CD4-positive, alpha-beta memory T cell (primary cell): ENCODE measurements at regions not wholly inside any gene's neighbourhood (a gene's known extent, or its start where the extent isn't known, plus 50 kb on each side); places are given as distances from the start of the nearest gene placed in this dataset.

ENCODE experiments used
- CTCF ChIA-PET: fragments of 350-600 bp; sonication (Branson Sonifier 250); formaldehyde crosslinking; loops from one replicate; lab custom pipeline; 2021; ENCODE audit warnings: inconsistent platforms; ENCODE audit not compliant: partially characterized antibody; lab: Charles Lee
- POLR2A ChIA-PET: fragments of 350-600 bp; sonication (Branson Sonifier 250); formaldehyde crosslinking; loops from one replicate; lab custom pipeline; 2021; ENCODE audit not compliant: partially characterized antibody; lab: Charles Lee
- DNase-seq, 5 donors: peaks; one replicate each; pipeline versions ENCODE4 v3.0.0 to v3.0.0-alpha.2; 2020 to 2022; ENCODE audit warnings: mixed read lengths in 1 of 5
- H3K27ac ChIP-seq: one replicate; pipeline ENCODE4 v1.7.0; 2013; ENCODE audit warnings: low read depth, low read length
- H3K27me3 ChIP-seq: 2 replicates; pipeline ENCODE4 v1.7.0; 2013; ENCODE audit warnings: mild to moderate bottlenecking, low read length, moderate library complexity; ENCODE audit not compliant: insufficient read depth
- H3K36me3 ChIP-seq: 2 replicates; pipeline ENCODE4 v1.7.0; 2013; ENCODE audit warnings: mild to moderate bottlenecking, low read length, moderate library complexity; ENCODE audit not compliant: insufficient read depth
- H3K4me1 ChIP-seq: 2 replicates; pipeline ENCODE4 v1.7.0; 2013; ENCODE audit warnings: mild to moderate bottlenecking, low read length, moderate library complexity; ENCODE audit not compliant: insufficient read depth
- H3K4me3 ChIP-seq, 2 donors: one replicate each; pipeline ENCODE4 v1.7.0; 2013; ENCODE audit warnings: low read length in 2 of 2, mild to moderate bottlenecking in 1 of 2
- H3K9me3 ChIP-seq, 2 donors: one replicate each; pipeline ENCODE4 v1.7.0; 2013; ENCODE audit warnings: low read length in 2 of 2, control low read depth in 1 of 2; ENCODE audit not compliant: control insufficient read depth in 1 of 2
- H3K27ac Mint-ChIP-seq, 7 donors: one replicate each; pipeline ENCODE4 v1.8.0; 2020 to 2021; ENCODE audit warnings: mixed read lengths in 7 of 7, mild to moderate bottlenecking in 6 of 7, inconsistent platforms in 3 of 7, moderate library complexity in 3 of 7
- H3K27me3 Mint-ChIP-seq, 2 donors: one replicate each; pipeline ENCODE4 v1.8.0; 2020 to 2021; ENCODE audit warnings: mixed read lengths in 2 of 2
- H3K36me3 Mint-ChIP-seq, 2 donors: one replicate each; pipeline ENCODE4 v1.8.0; 2020 to 2021; ENCODE audit warnings: mixed read lengths in 2 of 2, inconsistent platforms in 1 of 2, mild to moderate bottlenecking in 1 of 2
- H3K4me1 Mint-ChIP-seq, 4 donors: one replicate each; pipeline ENCODE4 v1.8.0; 2020 to 2021; ENCODE audit warnings: mixed read lengths in 4 of 4, mild to moderate bottlenecking in 1 of 4
- H3K4me3 Mint-ChIP-seq, 8 donors: one replicate each; pipeline ENCODE4 v1.8.0; 2020 to 2021; ENCODE audit warnings: mixed read lengths in 8 of 8, mild to moderate bottlenecking in 7 of 8, moderate library complexity in 6 of 8, inconsistent platforms in 3 of 8
- H3K9me3 Mint-ChIP-seq, 8 donors: one replicate each; pipeline ENCODE4 v1.8.0; 2020 to 2021; ENCODE audit warnings: mixed read lengths in 8 of 8, mild to moderate bottlenecking in 5 of 8, inconsistent platforms in 3 of 8, moderate library complexity in 1 of 8
- intact Hi-C: fragments of 100-400 bp; cut with micrococcal nuclease; formaldehyde crosslinking; loops from one replicate; pipeline ENCODE4 v1.15.1; 2023

DNA sequence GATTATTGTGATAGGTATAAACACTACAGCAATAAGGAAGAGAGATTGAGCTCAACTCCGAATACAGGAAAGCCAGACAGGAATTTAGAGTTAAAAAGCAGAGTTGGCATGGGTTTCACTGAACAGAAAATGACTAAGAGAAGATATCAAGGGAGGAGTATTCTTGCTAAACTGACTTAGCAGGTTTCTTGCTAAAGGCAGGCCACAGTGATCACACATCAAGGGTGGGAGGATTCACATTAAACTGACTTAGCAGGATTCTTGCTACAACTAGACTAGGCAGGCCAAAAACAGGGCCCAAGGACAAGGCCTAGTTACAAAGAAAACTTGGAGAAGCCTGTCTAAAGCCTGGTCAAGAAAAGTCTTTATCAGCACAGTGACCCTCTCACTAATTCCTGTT, 195.1 kb downstream of the MAGEB5 start:
- no peak for DNase-seq
- peaks cover 0 to 6% (median 0%) of the 10 kb centered on the region in 8 donors for H3K9me3 Mint-ChIP-seq
- H3K9me3 ChIP-seq: no peaks in the 10 kb centered on the region
- no peak overlapping the region for H3K27ac ChIP-seq
- no peaks in the 10 kb centered on the region for H3K36me3 Mint-ChIP-seq
- ChIA-PET CTCF (no interaction called here), POLR2A (no interaction called here)
- no peaks in the 10 kb centered on the region for H3K27me3 Mint-ChIP-seq
- no peak overlapping the region for H3K4me3 ChIP-seq
- H3K27me3 ChIP-seq: no peaks in the 10 kb centered on the region
- H3K36me3 ChIP-seq: no peaks in the 10 kb centered on the region
- H3K4me1 Mint-ChIP-seq: no peaks in the 10 kb centered on the region
- no peak overlapping the region for H3K4me3 Mint-ChIP-seq
- H3K4me1 ChIP-seq: no peaks in the 10 kb centered on the region
- intact Hi-C loops: no loop called here
- H3K27ac Mint-ChIP-seq: no peak overlapping the region

DNA sequence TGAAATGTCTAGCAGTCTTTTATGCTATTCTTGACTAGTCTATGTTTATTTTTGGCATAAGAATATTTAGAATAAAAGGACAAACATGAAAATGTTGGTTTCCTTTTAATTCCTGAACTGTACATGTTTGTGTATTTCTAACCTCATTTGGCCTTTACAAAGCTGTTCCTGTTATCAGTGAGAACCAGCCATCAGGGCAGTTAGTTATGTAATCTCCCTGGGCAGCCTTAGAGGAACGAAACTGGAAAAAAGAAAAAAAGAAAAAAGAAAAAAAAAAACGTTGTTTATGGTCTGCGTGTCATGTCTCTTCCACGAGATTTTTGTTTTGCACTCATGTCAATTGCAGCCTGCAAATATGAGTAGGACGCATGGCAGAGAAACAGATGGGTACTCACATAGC, 193.7 kb downstream of the MAGEB5 start:
- H3K36me3 ChIP-seq: no peaks in the 10 kb centered on the region
- ChIA-PET CTCF (no interaction called here), POLR2A (no interaction called here)
- no peaks in the 10 kb centered on the region for H3K36me3 Mint-ChIP-seq
- no peaks in the 10 kb centered on the region for H3K4me1 Mint-ChIP-seq
- H3K4me3 Mint-ChIP-seq: no peak overlapping the region
- no peaks in the 10 kb centered on the region for H3K4me1 ChIP-seq
- H3K27ac ChIP-seq: no peak overlapping the region
- no peak overlapping the region for H3K27ac Mint-ChIP-seq
- no peaks in the 10 kb centered on the region for H3K9me3 ChIP-seq
- no peaks in the 10 kb centered on the region for H3K27me3 ChIP-seq
- DNase-seq: no peak
- no peaks in the 10 kb centered on the region for H3K27me3 Mint-ChIP-seq
- no peak overlapping the region for H3K4me3 ChIP-seq
- intact Hi-C loops: no loop called here
- peaks cover 0 to 6% (median 0%) of the 10 kb centered on the region in 8 donors for H3K9me3 Mint-ChIP-seq

- DNase-seq: no peak
- H3K27ac Mint-ChIP-seq: no peak overlapping the region
- no peaks in the 10 kb centered on the region for H3K27me3 ChIP-seq
- H3K4me3 Mint-ChIP-seq: no peak overlapping the region
- no peak overlapping the region for H3K27ac ChIP-seq
- peaks cover 0 to 6% (median 1%) of the 10 kb centered on the region in 8 donors for H3K9me3 Mint-ChIP-seq
- H3K9me3 ChIP-seq: no peaks in the 10 kb centered on the region
- H3K4me3 ChIP-seq: no peak overlapping the region
- intact Hi-C loops: no loop called here
- H3K27me3 Mint-ChIP-seq: no peaks in the 10 kb centered on the region
- H3K4me1 ChIP-seq: no peaks in the 10 kb centered on the region
- H3K4me1 Mint-ChIP-seq: no peaks in the 10 kb centered on the region
- H3K36me3 Mint-ChIP-seq: no peaks in the 10 kb centered on the region
- H3K36me3 ChIP-seq: no peaks in the 10 kb centered on the region
- CTCF ChIA-PET: no interaction called here
- POLR2A ChIA-PET: no interaction called here
Observed at GRCh38 chrX:26387906-26388305, 171.9 kb downstream of the MAGEB5 start.

- Histone ChIP-seq H3K4me3 (no peak overlapping the region), H3K36me3 (no peaks in the 10 kb centered on the region), H3K27ac (no peak overlapping the region), H3K9me3 (no peaks in the 10 kb centered on the region), H3K27me3 (no peaks in the 10 kb centered on the region), H3K4me1 (no peaks in the 10 kb centered on the region)
- ChIA-PET POLR2A (no interaction called here), CTCF (interaction anchor here (0.7 to 1.2 kb wide), 2 partner anchors 150 to 319 kb away, joined by 3 read pairs; no protein-coding TSS in a partner anchor)
- Mint-ChIP-seq H3K9me3 (peaks cover 0 to 14% (median 4%) of the 10 kb centered on the region in 8 donors), H3K27ac (no peak overlapping the region), H3K36me3 (no peaks in the 10 kb centered on the region), H3K4me1 (no peaks in the 10 kb centered on the region), H3K27me3 (no peaks in the 10 kb centered on the region), H3K4me3 (no peak overlapping the region)
- no peak for DNase-seq
- intact Hi-C loops: no loop called here
Observed at GRCh38 chrX:26376037-26376708, 160.2 kb downstream of the MAGEB5 start.

GRCh38 chrX:26375346-26375745, 159.4 kb downstream of the MAGEB5 start:
- Histone ChIP-seq H3K27me3 (no peaks in the 10 kb centered on the region), H3K27ac (no peak overlapping the region), H3K4me3 (no peak overlapping the region), H3K36me3 (no peaks in the 10 kb centered on the region), H3K4me1 (no peaks in the 10 kb centered on the region), H3K9me3 (no peaks in the 10 kb centered on the region)
- no peak overlapping the region for H3K27ac Mint-ChIP-seq
- H3K4me3 Mint-ChIP-seq: no peak overlapping the region
- peaks cover 0 to 14% (median 4%) of the 10 kb centered on the region in 8 donors for H3K9me3 Mint-ChIP-seq
- no peaks in the 10 kb centered on the region for H3K27me3 Mint-ChIP-seq
- intact Hi-C loops: no loop called here
- no peaks in the 10 kb centered on the region for H3K4me1 Mint-ChIP-seq
- POLR2A ChIA-PET: no interaction called here
- DNase-seq: no peak
- CTCF ChIA-PET: no interaction called here
- H3K36me3 Mint-ChIP-seq: no peaks in the 10 kb centered on the region

DNA sequence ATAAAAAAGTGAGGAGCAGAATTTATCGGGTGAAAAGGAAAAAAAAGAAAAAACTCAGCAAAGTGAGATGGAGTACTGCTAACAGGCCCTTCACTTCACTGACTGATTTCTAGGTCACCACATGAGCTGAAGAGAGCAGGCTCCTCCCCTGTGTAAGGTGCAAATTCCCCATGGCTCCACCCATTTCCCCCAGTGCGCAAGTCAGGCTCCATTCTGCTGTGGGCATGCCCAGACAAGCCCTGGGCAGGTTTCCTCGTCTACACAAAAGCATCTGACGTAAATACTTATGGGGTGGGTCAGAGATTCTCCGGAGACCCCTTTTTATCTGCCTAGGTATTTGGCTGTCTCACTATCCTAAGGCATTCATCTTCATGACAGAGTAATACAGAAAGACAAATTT, 157.9 kb downstream of the MAGEB5 start:
- H3K4me1 Mint-ChIP-seq: no peaks in the 10 kb centered on the region
- Histone ChIP-seq H3K27me3 (no peaks in the 10 kb centered on the region), H3K9me3 (no peaks in the 10 kb centered on the region), H3K4me3 (no peak overlapping the region), H3K36me3 (no peaks in the 10 kb centered on the region), H3K4me1 (no peaks in the 10 kb centered on the region), H3K27ac (no peak overlapping the region)
- ChIA-PET POLR2A (no interaction called here), CTCF (no interaction called here)
- H3K9me3 Mint-ChIP-seq: peaks cover 0 to 14% (median 3%) of the 10 kb centered on the region in 8 donors
- no peaks in the 10 kb centered on the region for H3K36me3 Mint-ChIP-seq
- no peak overlapping the region for H3K27ac Mint-ChIP-seq
- H3K27me3 Mint-ChIP-seq: no peaks in the 10 kb centered on the region
- intact Hi-C loops: no loop called here
- DNase-seq: no peak
- H3K4me3 Mint-ChIP-seq: no peak overlapping the region

GRCh38 chrX:26352891-26353430, 137.0 kb downstream of the MAGEB5 start:
- no peak overlapping the region for H3K27ac Mint-ChIP-seq
- POLR2A ChIA-PET: no interaction called here

More at GRCh38 chrX:26352891-26353430, 137.0 kb downstream of the MAGEB5 start:
- DNase-seq: no peak
- H3K9me3 Mint-ChIP-seq: peaks cover 0 to 19% (median 5%) of the 10 kb centered on the region in 8 donors
- H3K4me1 Mint-ChIP-seq: no peaks in the 10 kb centered on the region
- H3K36me3 Mint-ChIP-seq: no peaks in the 10 kb centered on the region
- H3K4me3 Mint-ChIP-seq: no peak overlapping the region
- intact Hi-C loops: no loop called here
- Histone ChIP-seq H3K27ac (no peak overlapping the region), H3K36me3 (no peaks in the 10 kb centered on the region), H3K9me3 (no peaks in the 10 kb centered on the region), H3K4me3 (no peak overlapping the region), H3K4me1 (no peaks in the 10 kb centered on the region), H3K27me3 (no peaks in the 10 kb centered on the region)
- H3K27me3 Mint-ChIP-seq: no peaks in the 10 kb centered on the region
- CTCF ChIA-PET: no interaction called here
